Adrenal gland (tissue), 5 donors: ENCODE measurements at regions not wholly inside any gene's neighbourhood (a gene's known extent, or its start where the extent isn't known, plus 50 kb on each side); places are given as distances from the start of the nearest gene placed in this dataset.
"Not testable (repeated sequence)": the region's sequence is repeated elsewhere in the genome, so short reads cannot be mapped to it uniquely, and the experiment has no call there.

Experiments used
- CTCF ChIP-seq, 6 experiments: fragments of 450-650 bp in 4 of 6; fragments of 200-600 bp in 2 of 6; sonication (generic) in 1 of 6; IDR thresholded peaks; 1 replicate in 5 of 6; 2 replicates in 1 of 6; pipeline versions ENCODE4 v1.5.1 to v1.8.0; 2016 to 2021; ENCODE audit warnings: antibody characterized with exemption in 6 of 6, mild to moderate bottlenecking in 2 of 6, moderate library complexity in 1 of 6
- POLR2A ChIP-seq, 2 donors: fragments of 450-650 bp; IDR thresholded peaks; one replicate each; pipeline ENCODE4 v1.6.1; 2017; ENCODE audit warnings: antibody characterized with exemption in 2 of 2, mild to moderate bottlenecking in 2 of 2, moderate library complexity in 1 of 2
- donor health status: DM: no; HTN: no; CAD: no.

DNA sequence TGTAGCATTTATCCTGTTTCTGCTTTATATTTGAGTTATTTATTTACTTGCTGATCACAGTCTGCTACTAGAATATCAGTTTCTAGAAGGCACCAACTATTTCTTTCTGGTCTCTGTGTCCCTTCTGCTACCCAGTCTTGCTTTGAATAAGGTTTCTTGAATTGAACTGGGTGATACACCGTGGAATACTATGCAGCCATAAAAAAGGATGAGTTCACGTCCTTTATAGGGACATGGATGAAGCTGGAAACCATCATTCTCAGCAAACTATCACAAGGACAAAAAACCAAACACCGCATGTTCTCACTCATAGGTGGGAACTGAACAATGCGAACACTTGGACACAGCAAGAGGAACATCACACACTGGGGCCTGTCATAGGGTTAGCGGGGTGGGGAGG lies 109.6 kb upstream of the PLXNA2 start:
- TF ChIP-seq CTCF, POLR2A (IDR thresholded peaks at IDR 0.05): not testable (repeated sequence)
